Tibial nerve (tissue), 4 donors: ENCODE measurements at regions not wholly inside any gene's neighbourhood (a gene's known extent, or its start where the extent isn't known, plus 50 kb on each side); places are given as distances from the start of the nearest gene placed in this dataset.

Experiments
- EP300 ChIP-seq, 2 donors: sonication (generic); formaldehyde crosslinking; IDR thresholded peaks; one replicate each; pipeline ENCODE4 v1.6.1; 2017; ENCODE audit warnings: antibody characterized with exemption in 2 of 2, mild to moderate bottlenecking in 1 of 2
- POLR2A ChIP-seq, 2 donors: fragments of 450-650 bp; IDR thresholded peaks; one replicate each; pipeline ENCODE4 v1.6.1; 2017; ENCODE audit warnings: antibody characterized with exemption in 2 of 2, mild to moderate bottlenecking in 2 of 2, moderate library complexity in 2 of 2
- TF ChIP-seq, protein P1 (sequence below), 5 experiments: fragments of 200-600 bp in 3 of 5; fragments of 450-650 bp in 2 of 5; sonication (generic) in 3 of 5; IDR thresholded peaks; one replicate each; pipeline ENCODE4 v1.5.1; 2016 to 2019; ENCODE audit warnings: antibody characterized with exemption in 5 of 5, mild to moderate bottlenecking in 3 of 5, moderate library complexity in 2 of 5

DNA sequence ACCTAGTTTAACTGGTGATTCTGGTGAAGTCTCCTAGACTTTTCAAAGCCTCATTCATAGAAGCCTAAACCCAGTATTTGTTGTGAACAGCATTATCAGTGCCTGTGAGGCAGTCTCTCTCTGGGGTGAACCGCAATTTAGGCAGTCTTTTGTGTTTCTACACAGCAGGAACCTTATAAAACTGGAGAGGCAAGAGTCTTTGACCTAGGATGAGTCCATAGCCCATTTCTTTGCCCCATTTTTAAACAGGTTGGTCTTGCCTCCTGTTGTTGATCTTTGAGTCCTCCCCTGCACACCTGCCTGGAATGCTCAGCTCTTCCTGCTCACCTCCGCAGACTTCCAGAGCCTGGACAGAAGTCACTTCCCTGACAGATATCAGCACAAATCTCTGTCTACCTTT lies 51.2 kb upstream of the NRP1 start:
- TF ChIP-seq, protein P1, sequence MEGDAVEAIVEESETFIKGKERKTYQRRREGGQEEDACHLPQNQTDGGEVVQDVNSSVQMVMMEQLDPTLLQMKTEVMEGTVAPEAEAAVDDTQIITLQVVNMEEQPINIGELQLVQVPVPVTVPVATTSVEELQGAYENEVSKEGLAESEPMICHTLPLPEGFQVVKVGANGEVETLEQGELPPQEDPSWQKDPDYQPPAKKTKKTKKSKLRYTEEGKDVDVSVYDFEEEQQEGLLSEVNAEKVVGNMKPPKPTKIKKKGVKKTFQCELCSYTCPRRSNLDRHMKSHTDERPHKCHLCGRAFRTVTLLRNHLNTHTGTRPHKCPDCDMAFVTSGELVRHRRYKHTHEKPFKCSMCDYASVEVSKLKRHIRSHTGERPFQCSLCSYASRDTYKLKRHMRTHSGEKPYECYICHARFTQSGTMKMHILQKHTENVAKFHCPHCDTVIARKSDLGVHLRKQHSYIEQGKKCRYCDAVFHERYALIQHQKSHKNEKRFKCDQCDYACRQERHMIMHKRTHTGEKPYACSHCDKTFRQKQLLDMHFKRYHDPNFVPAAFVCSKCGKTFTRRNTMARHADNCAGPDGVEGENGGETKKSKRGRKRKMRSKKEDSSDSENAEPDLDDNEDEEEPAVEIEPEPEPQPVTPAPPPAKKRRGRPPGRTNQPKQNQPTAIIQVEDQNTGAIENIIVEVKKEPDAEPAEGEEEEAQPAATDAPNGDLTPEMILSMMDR (IDR thresholded peaks at IDR 0.05) = no peak
- no peak for TF ChIP-seq POLR2A (IDR thresholded peaks at IDR 0.05)
- no peak for TF ChIP-seq EP300 (IDR thresholded peaks at IDR 0.05)
